ENCODE measurements at regions not wholly inside any gene's neighbourhood (a gene's known extent, or its start where the extent isn't known, plus 50 kb on each side); places are given as distances from the start of the nearest gene placed in this dataset.

DNA sequence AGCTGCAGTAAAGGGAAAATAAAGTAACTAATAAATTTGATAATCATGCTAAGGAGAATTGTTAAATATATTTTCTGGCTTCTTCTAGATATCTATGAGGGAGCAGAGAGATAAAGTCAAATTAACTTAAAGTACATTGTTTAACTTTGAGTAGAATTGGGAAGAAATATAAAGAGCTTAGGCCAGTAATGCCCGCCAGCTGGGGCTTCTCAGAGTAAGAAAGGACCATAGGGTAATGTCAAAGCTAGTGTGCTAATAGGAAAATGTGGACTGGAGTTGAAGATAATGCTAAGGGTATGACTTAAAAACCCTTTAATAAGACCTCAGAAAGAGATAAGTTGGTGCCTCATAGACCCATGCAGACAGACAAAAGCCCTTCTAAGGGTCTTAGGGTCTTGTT lies 411.6 kb upstream of the ANO3 start:
- no peak overlapping the region for H3K4me3 Mint-ChIP-seq
- H3K36me3 Mint-ChIP-seq (ENCODE audit: low read depth): no peaks in the 10 kb centered on the region
- no peaks in the 10 kb centered on the region for H3K27me3 Mint-ChIP-seq (ENCODE audit: low read depth, poor library complexity)
- peaks cover 21% of the 10 kb centered on the region for H3K9me3 Mint-ChIP-seq
- no peak for DNase-seq
- no peaks in the 10 kb centered on the region for H3K4me1 Mint-ChIP-seq
- TF ChIP-seq, protein P1, sequence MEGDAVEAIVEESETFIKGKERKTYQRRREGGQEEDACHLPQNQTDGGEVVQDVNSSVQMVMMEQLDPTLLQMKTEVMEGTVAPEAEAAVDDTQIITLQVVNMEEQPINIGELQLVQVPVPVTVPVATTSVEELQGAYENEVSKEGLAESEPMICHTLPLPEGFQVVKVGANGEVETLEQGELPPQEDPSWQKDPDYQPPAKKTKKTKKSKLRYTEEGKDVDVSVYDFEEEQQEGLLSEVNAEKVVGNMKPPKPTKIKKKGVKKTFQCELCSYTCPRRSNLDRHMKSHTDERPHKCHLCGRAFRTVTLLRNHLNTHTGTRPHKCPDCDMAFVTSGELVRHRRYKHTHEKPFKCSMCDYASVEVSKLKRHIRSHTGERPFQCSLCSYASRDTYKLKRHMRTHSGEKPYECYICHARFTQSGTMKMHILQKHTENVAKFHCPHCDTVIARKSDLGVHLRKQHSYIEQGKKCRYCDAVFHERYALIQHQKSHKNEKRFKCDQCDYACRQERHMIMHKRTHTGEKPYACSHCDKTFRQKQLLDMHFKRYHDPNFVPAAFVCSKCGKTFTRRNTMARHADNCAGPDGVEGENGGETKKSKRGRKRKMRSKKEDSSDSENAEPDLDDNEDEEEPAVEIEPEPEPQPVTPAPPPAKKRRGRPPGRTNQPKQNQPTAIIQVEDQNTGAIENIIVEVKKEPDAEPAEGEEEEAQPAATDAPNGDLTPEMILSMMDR (IDR thresholded peaks at IDR 0.05): no peak
- no peak overlapping the region for H3K27ac Mint-ChIP-seq

DNA sequence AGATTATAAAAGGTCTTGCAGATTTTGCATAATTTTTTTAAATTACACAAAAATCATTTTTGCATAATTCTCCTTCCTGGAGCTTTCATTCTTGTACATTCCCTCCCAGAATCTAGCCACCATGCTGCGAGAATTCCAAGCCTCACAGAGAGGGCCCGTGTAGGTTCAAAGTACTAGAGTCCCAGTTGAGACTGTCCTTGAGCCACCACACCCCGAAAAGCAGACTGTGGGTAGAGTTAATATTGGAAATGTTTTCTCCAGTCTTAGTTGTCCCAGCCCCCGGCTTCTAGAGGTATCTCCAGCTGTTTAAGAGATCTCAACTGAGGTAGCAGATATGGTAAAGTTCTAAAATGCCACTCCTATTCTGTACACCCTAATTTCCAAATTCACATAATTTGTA lies 407.3 kb upstream of the ANO3 start:
- no peaks in the 10 kb centered on the region for H3K27me3 Mint-ChIP-seq (ENCODE audit: low read depth, poor library complexity)
- no peak overlapping the region for H3K27ac Mint-ChIP-seq
- peaks cover 21% of the 10 kb centered on the region for H3K9me3 Mint-ChIP-seq
- TF ChIP-seq, protein P1 (IDR thresholded peaks at IDR 0.05): no peak
- DNase-seq: no peak
- no peaks in the 10 kb centered on the region for H3K36me3 Mint-ChIP-seq (ENCODE audit: low read depth)
- no peak overlapping the region for H3K4me3 Mint-ChIP-seq
- no peaks in the 10 kb centered on the region for H3K4me1 Mint-ChIP-seq

DNA sequence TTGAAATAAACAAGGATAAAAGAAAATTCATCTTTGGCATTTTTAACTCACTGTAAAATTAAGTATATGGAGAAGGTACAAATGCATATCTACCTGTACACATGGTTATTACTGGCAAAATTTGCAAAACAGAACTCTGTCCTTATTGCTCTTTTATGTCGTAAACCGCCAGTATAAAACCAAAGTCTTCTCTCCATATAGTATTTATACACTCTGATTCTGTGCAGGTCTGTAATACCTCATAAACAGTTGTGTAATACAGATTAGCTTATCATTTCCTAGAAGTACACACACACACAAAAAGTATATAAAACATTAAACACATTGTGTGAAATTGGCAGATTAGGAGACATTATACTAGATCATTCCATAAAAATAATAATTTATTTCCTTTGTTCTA lies 406.6 kb upstream of the ANO3 start:
- Mint-ChIP-seq H3K27me3 (ENCODE audit: low read depth, poor library complexity) (no peaks in the 10 kb centered on the region), H3K4me3 (no peak overlapping the region), H3K4me1 (no peaks in the 10 kb centered on the region), H3K9me3 (peaks cover 20% of the 10 kb centered on the region), H3K27ac (no peak overlapping the region), H3K36me3 (ENCODE audit: low read depth) (no peaks in the 10 kb centered on the region)
- no peak for DNase-seq
- TF ChIP-seq, protein P1 (IDR thresholded peaks at IDR 0.05): no peak

DNA sequence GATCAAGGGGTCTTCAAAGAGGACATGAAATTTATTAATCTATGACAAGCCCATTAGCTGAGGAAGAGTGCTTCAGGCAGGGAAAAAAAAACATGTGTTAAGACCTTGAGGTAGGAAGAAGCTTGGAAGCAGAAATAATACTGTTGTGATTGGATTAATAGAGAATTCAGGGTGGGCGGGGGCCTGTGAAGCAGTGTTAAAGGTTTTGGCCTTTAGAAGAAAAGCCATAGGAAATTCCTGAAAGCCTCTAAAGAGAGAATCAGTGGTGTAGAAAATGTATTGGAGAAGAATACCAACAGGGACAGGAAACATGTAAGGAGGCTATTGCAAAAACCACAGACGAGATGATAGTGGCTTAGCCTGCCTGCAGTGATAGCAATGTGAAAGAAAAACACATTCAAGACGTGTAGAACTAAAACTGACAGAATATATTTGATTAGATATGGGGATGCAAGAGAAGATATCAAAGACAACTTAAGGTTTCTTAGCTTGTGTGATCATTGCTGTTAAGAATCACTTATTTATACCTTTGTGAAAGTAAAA lies 404.4 kb upstream of the ANO3 start:
- Mint-ChIP-seq H3K27ac (no peak overlapping the region), H3K4me1 (no peaks in the 10 kb centered on the region), H3K27me3 (ENCODE audit: low read depth, poor library complexity) (no peaks in the 10 kb centered on the region), H3K4me3 (no peak overlapping the region), H3K36me3 (ENCODE audit: low read depth) (no peaks in the 10 kb centered on the region), H3K9me3 (peaks cover 11% of the 10 kb centered on the region)
- DNase-seq: no peak
- TF ChIP-seq, protein P1 (IDR thresholded peaks at IDR 0.05): no peak

DNA sequence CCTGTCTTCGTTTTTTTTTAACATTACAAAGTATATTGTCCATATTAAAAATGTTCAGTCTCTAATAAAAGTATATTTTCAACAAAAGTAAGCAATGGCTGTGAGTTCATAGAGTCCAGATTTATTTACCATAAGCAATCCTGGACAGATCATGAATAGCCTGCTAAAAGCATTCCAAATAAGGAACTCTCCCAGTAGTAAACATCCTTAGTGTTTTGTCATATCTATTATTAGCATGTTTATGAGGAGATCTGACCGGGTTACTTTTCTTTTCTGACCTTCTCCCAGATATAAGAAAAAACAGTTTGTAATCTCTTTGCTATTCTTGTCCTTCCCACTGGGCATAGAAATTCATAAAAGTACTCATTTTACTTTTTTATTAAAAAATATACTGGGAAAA lies 403.9 kb upstream of the ANO3 start:
- TF ChIP-seq, protein P1 (IDR thresholded peaks at IDR 0.05): no peak
- Mint-ChIP-seq H3K27me3 (ENCODE audit: low read depth, poor library complexity) (no peaks in the 10 kb centered on the region), H3K9me3 (peaks cover 13% of the 10 kb centered on the region), H3K4me1 (no peaks in the 10 kb centered on the region), H3K4me3 (no peak overlapping the region), H3K27ac (no peak overlapping the region), H3K36me3 (ENCODE audit: low read depth) (no peaks in the 10 kb centered on the region)
- no peak for DNase-seq

DNA sequence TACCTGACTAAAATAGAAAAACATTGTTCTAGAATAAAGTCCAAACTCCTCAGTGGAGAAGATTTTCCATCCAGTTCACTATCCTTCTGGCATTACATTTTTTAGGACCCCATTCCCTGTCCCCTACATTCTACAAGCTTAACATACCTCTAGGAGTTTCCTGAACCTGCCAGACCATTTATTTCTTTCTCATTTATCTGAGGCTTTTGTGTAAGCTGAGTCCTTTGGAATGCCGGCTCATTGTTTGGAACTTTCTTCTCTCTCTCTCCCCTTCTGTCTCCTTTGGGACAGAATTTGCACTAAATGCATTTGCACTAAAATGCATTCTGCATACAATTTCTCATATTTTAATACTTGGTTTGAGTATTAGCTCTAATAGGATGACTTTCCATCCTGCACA lies 393.0 kb upstream of the ANO3 start:
- Mint-ChIP-seq H3K27me3 (ENCODE audit: low read depth, poor library complexity) (peaks cover 3% of the 10 kb centered on the region), H3K4me3 (no peak overlapping the region), H3K9me3 (peaks cover 4% of the 10 kb centered on the region), H3K27ac (no peak overlapping the region), H3K36me3 (ENCODE audit: low read depth) (no peaks in the 10 kb centered on the region), H3K4me1 (peaks cover 3% of the 10 kb centered on the region)
- DNase-seq: no peak
- TF ChIP-seq, protein P1 (IDR thresholded peaks at IDR 0.05): no peak

All from nephron progenitor cell (in vitro differentiated cells).